Spleen (tissue), 11 donors: ENCODE measurements at regions not wholly inside any gene's neighbourhood (a gene's known extent, or its start where the extent isn't known, plus 50 kb on each side); places are given as distances from the start of the nearest gene placed in this dataset.
A peak's percentile ranks its signal among the peaks of the same experiment; 100 is the strongest.

Experiments
- DNase-seq: peaks from one replicate; pipeline ENCODE4 v3.0.0-alpha.2; 2020
- H3K27ac ChIP-seq, 8 donors: fragments of 200-600 bp; sonication (generic) in 7 of 8; 1 replicate in 4 of 8; 2 replicates in 4 of 8; pipeline versions ENCODE4 v1.5.0 to v1.8.0; 2016 to 2021; ENCODE audit warnings: inconsistent platforms in 4 of 8, mild to moderate bottlenecking in 4 of 8, moderate library complexity in 1 of 8
- H3K27me3 ChIP-seq, 7 donors: fragments of 200-600 bp; sonication (generic) in 6 of 7; replicated peaks in 1 of 7; 1 replicate in 4 of 7; 2 replicates in 3 of 7; pipeline versions ENCODE4 v1.5.0 to v1.8.0; 2016 to 2021; ENCODE audit warnings: inconsistent platforms in 3 of 7, mild to moderate bottlenecking in 1 of 7
- H3K36me3 ChIP-seq, 6 donors: fragments of 200-600 bp; sonication (generic) in 5 of 6; 1 replicate in 4 of 6; 2 replicates in 2 of 6; pipeline versions ENCODE4 v1.5.0 to v1.8.0; 2016 to 2021; ENCODE audit warnings: inconsistent platforms in 2 of 6
- H3K4me1 ChIP-seq, 6 donors: fragments of 200-600 bp; sonication (generic) in 5 of 6; 1 replicate in 3 of 6; 2 replicates in 3 of 6; pipeline versions ENCODE4 v1.5.0 to v1.8.0; 2016 to 2021; ENCODE audit warnings: inconsistent platforms in 3 of 6
- H3K4me3 ChIP-seq, 8 donors: fragments of 200-600 bp; sonication (generic) in 7 of 8; 1 replicate in 4 of 8; 2 replicates in 4 of 8; pipeline versions ENCODE4 v1.5.0 to v1.8.0; 2016 to 2021; ENCODE audit warnings: inconsistent platforms in 4 of 8, mild to moderate bottlenecking in 4 of 8, moderate library complexity in 2 of 8
- H3K9me3 ChIP-seq, 8 donors: fragments of 200-600 bp; sonication (generic) in 7 of 8; 1 replicate in 4 of 8; 2 replicates in 4 of 8; pipeline versions ENCODE4 v1.5.0 to v1.8.0; 2016 to 2021; ENCODE audit warnings: inconsistent platforms in 4 of 8
- CTCF ChIP-seq, 11 experiments: fragments of 200-600 bp in 7 of 11; fragments of 450-650 bp in 4 of 11; sonication (generic) in 4 of 11; IDR thresholded peaks in 8 of 11; conservative IDR thresholded peaks in 3 of 11; 1 replicate in 7 of 11; 2 replicates in 4 of 11; pipeline versions ENCODE4 v1.4.0 to v1.8.0; 2016 to 2021; ENCODE audit warnings: antibody characterized with exemption in 11 of 11, inconsistent platforms in 4 of 11, mild to moderate bottlenecking in 1 of 11
- POLR2A ChIP-seq, 3 donors: fragments of 450-650 bp; IDR thresholded peaks; one replicate each; pipeline ENCODE4 v1.5.1; 2017; ENCODE audit warnings: antibody characterized with exemption in 3 of 3, mild to moderate bottlenecking in 1 of 3
- POLR2AphosphoS5 ChIP-seq, 3 donors: sonication (generic); formaldehyde crosslinking; IDR thresholded peaks; one replicate each; pipeline ENCODE4 v1.5.1; 2017; ENCODE audit warnings: antibody characterized with exemption in 3 of 3
- WGBS, 5 donors: extraction: QIAGEN DNeasy Blood & Tissue Kit in 3 of 5; methylation state at CpG; one replicate each; pipeline versions ENCODE4 v1.1.5 to v1.1.7; 2013 to 2018; 5-methylcytosine and 5-hydroxymethylcytosine counted together
- intact Hi-C: fragments of 100-400 bp; cut with DNase I; formaldehyde crosslinking; loops from one replicate; pipeline ENCODE4 v1.15.0; 2023; ENCODE audit warnings: low total_unique reads
- donor health status: healthy with polysubstance abuse.
- donor health status: DM: no; HTN: no; CAD: no; lungs with moderate emphysema.
- donor health status: DM: no; HTN: no; CAD: no.
- donor health status: Bipolar disorder and iron deficiency.
- donor health status: healthy.
- donor health status: DM: no; HTN: no; CAD: no.
- donor health status: DM: yes; HTN: yes; CAD: no.

GRCh38 chr7:33814936-33815335 lies 90.4 kb upstream of the BMPER start:
- Histone ChIP-seq H3K4me1 (peaks cover 0 to 5% (median 0%) of the 10 kb centered on the region in 6 donors), H3K9me3 (peaks cover 0 to 12% (median 7%) of the 10 kb centered on the region in 8 donors), H3K27ac (no peak overlapping the region), H3K27me3 (no peaks in the 10 kb centered on the region), H3K4me3 (peak overlapping the region in 2 of 8 donors; percentile 4 to 29), H3K36me3 (no peaks in the 10 kb centered on the region)
- 42 to 53% (median 46%) methylated on average over 6 of the region's 6 CpGs for WGBS, 5 donors
- DNase-seq = no peak
- intact Hi-C loops = no loop called here
- TF ChIP-seq POLR2A (IDR thresholded peaks at IDR 0.05) (no peak), POLR2AphosphoS5 (IDR thresholded peaks at IDR 0.05) (no peak), CTCF (IDR thresholded peaks at IDR 0.05 in 8 of 11, conservative IDR thresholded peaks at IDR 0.05 in 3 of 11) (no peak)

GRCh38 chr7:33815336-33815735 lies 90.0 kb upstream of the BMPER start:
- TF ChIP-seq POLR2AphosphoS5 (IDR thresholded peaks at IDR 0.05) = no peak
- TF ChIP-seq CTCF (IDR thresholded peaks at IDR 0.05 in 8 of 11, conservative IDR thresholded peaks at IDR 0.05 in 3 of 11) = no peak
- TF ChIP-seq POLR2A (IDR thresholded peaks at IDR 0.05) = no peak
- no peak overlapping the region for H3K4me3 ChIP-seq
- H3K4me1 ChIP-seq = peaks cover 0 to 5% (median 0%) of the 10 kb centered on the region in 6 donors
- DNase-seq = no peak
- H3K27ac ChIP-seq = no peak overlapping the region
- intact Hi-C loops = no loop called here
- 86 to 100% (median 94%) methylated on average over 3 of the region's 3 CpGs for WGBS, 5 donors
- peaks cover 0 to 16% (median 10%) of the 10 kb centered on the region in 8 donors for H3K9me3 ChIP-seq
- no peaks in the 10 kb centered on the region for H3K36me3 ChIP-seq
- no peaks in the 10 kb centered on the region for H3K27me3 ChIP-seq

DNA sequence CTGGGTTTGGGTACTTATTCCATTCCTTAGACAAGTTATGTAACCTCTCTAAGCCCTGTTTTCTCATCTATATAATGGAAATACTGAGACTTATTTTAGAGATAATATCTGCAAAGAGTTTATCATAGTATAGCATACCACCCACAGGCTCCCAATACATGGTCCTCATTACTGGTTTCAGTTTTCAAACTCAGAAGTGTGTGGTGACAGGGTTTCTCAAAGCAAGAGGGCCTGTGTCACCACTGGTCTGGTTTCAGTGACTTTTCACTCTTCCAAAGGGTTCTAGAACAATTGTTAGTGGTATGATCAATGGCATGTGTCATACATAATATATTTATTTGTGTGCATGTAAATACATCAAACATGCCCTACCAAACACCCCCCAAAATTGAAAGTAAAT lies 89.2 kb upstream of the BMPER start:
- Histone ChIP-seq H3K4me1 (peaks cover 0 to 5% (median 0%) of the 10 kb centered on the region in 6 donors), H3K27me3 (no peaks in the 10 kb centered on the region), H3K9me3 (peaks cover 0 to 17% (median 10%) of the 10 kb centered on the region in 8 donors), H3K36me3 (no peaks in the 10 kb centered on the region), H3K27ac (no peak overlapping the region), H3K4me3 (no peak overlapping the region)
- DNase-seq = no peak
- no peak for TF ChIP-seq POLR2AphosphoS5 (IDR thresholded peaks at IDR 0.05)
- TF ChIP-seq POLR2A (IDR thresholded peaks at IDR 0.05) = no peak
- no peak for TF ChIP-seq CTCF (IDR thresholded peaks at IDR 0.05 in 8 of 11, conservative IDR thresholded peaks at IDR 0.05 in 3 of 11)
- intact Hi-C loops = no loop called here

DNA sequence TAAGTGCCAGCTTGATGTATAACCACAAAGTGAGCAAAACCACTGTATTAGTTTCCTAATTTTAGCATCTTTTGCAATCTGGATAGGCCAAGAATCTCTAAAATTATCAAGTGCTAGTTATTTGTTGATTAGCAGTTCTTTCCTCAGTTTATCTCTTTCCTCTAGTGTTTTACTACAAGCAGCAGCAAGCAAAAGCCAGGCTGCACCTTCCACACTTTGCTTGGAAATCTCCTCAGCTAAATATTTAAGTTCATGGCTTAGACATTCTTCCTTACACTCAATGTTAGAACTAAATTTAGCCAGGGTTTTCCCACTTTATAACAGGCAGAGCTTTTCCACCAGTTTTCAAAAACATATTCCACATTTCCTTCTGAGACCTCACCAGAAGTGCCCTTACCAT lies 85.7 kb upstream of the BMPER start:
- H3K27me3 ChIP-seq = no peaks in the 10 kb centered on the region
- H3K4me3 ChIP-seq = no peak overlapping the region
- no peak overlapping the region for H3K27ac ChIP-seq
- intact Hi-C loops = no loop called here
- DNase-seq = no peak
- H3K9me3 ChIP-seq = peaks cover 0 to 12% (median 7%) of the 10 kb centered on the region in 8 donors
- no peaks in the 10 kb centered on the region for H3K36me3 ChIP-seq
- TF ChIP-seq POLR2AphosphoS5 (IDR thresholded peaks at IDR 0.05) (no peak), POLR2A (IDR thresholded peaks at IDR 0.05) (no peak), CTCF (IDR thresholded peaks at IDR 0.05 in 8 of 11, conservative IDR thresholded peaks at IDR 0.05 in 3 of 11) (no peak)
- no peaks in the 10 kb centered on the region for H3K4me1 ChIP-seq
